Tibial nerve (tissue), 4 donors: ENCODE measurements at regions not wholly inside any gene's neighbourhood (a gene's known extent, or its start where the extent isn't known, plus 50 kb on each side); places are given as distances from the start of the nearest gene placed in this dataset.

Experiments used
- DNase-seq, 2 donors: peaks; one replicate each; pipeline ENCODE4 v3.0.0-alpha.2; 2019; ENCODE audit warnings: low spot score in 2 of 2
- H3K27ac ChIP-seq, 4 donors: fragments of 200-600 bp; sonication (generic) in 3 of 4; one replicate each; pipeline ENCODE4 v1.5.1; 2017 to 2019; ENCODE audit warnings: mild to moderate bottlenecking in 1 of 4
- H3K27me3 ChIP-seq, 2 donors: fragments of 200-600 bp; sonication (generic) in 1 of 2; one replicate each; pipeline versions ENCODE4 v1.5.1 to v1.6.0; 2017 to 2019
- H3K36me3 ChIP-seq, 3 donors: fragments of 200-600 bp; sonication (generic); one replicate each; pipeline ENCODE4 v1.5.1; 2018 to 2019
- H3K4me1 ChIP-seq, 4 donors: fragments of 200-600 bp; sonication (generic) in 3 of 4; one replicate each; pipeline ENCODE4 v1.5.1; 2017 to 2019
- H3K4me3 ChIP-seq, 4 donors: fragments of 200-600 bp; sonication (generic) in 3 of 4; one replicate each; pipeline ENCODE4 v1.5.1; 2017 to 2019; ENCODE audit warnings: mild to moderate bottlenecking in 1 of 4, moderate library complexity in 1 of 4
- H3K9me3 ChIP-seq, 4 donors: fragments of 200-600 bp; sonication (generic) in 3 of 4; one replicate each; pipeline ENCODE4 v1.5.1; 2017 to 2019
- CTCF ChIP-seq, 5 experiments: fragments of 200-600 bp in 3 of 5; fragments of 450-650 bp in 2 of 5; sonication (generic) in 3 of 5; IDR thresholded peaks; one replicate each; pipeline ENCODE4 v1.5.1; 2016 to 2019; ENCODE audit warnings: antibody characterized with exemption in 5 of 5, mild to moderate bottlenecking in 3 of 5, moderate library complexity in 2 of 5
- EP300 ChIP-seq, 2 donors: sonication (generic); formaldehyde crosslinking; IDR thresholded peaks; one replicate each; pipeline ENCODE4 v1.6.1; 2017; ENCODE audit warnings: antibody characterized with exemption in 2 of 2, mild to moderate bottlenecking in 1 of 2
- POLR2A ChIP-seq, 2 donors: fragments of 450-650 bp; IDR thresholded peaks; one replicate each; pipeline ENCODE4 v1.6.1; 2017; ENCODE audit warnings: antibody characterized with exemption in 2 of 2, mild to moderate bottlenecking in 2 of 2, moderate library complexity in 2 of 2
- WGBS, 2 donors: methylation state at CpG; one replicate each; pipeline ENCODE4 v1.1.5; 2018; 5-methylcytosine and 5-hydroxymethylcytosine counted together

- H3K9me3 ChIP-seq = peaks cover 0 to 3% (median 0%) of the 10 kb centered on the region in 4 donors
- no peaks in the 10 kb centered on the region for H3K27me3 ChIP-seq
- no peak overlapping the region for H3K27ac ChIP-seq
- no peak for DNase-seq
- H3K4me3 ChIP-seq = no peak overlapping the region
- no peaks in the 10 kb centered on the region for H3K4me1 ChIP-seq
- 54 to 68% methylated on average over 1 of the region's 1 CpG for WGBS, 2 donors
- TF ChIP-seq EP300 (IDR thresholded peaks at IDR 0.05) (no peak), CTCF (IDR thresholded peaks at IDR 0.05) (no peak), POLR2A (IDR thresholded peaks at IDR 0.05) (no peak)
- no peaks in the 10 kb centered on the region for H3K36me3 ChIP-seq
Observed at GRCh38 chr4:96342196-96342595, 502.3 kb downstream of the PDHA2 start.

- H3K27me3 ChIP-seq = no peaks in the 10 kb centered on the region
- no peaks in the 10 kb centered on the region for H3K36me3 ChIP-seq
- no peak overlapping the region for H3K27ac ChIP-seq
- H3K9me3 ChIP-seq = peaks cover 0 to 3% (median 0%) of the 10 kb centered on the region in 4 donors
- no peak overlapping the region for H3K4me3 ChIP-seq
- no peak for DNase-seq
- WGBS, 2 donors = 55 to 58% methylated on average over 2 of the region's 2 CpGs
- H3K4me1 ChIP-seq = no peaks in the 10 kb centered on the region
- TF ChIP-seq EP300 (IDR thresholded peaks at IDR 0.05) = no peak
- no peak for TF ChIP-seq POLR2A (IDR thresholded peaks at IDR 0.05)
- no peak for TF ChIP-seq CTCF (IDR thresholded peaks at IDR 0.05)
Observed at GRCh38 chr4:96342790-96343455, 503.0 kb downstream of the PDHA2 start.

DNA sequence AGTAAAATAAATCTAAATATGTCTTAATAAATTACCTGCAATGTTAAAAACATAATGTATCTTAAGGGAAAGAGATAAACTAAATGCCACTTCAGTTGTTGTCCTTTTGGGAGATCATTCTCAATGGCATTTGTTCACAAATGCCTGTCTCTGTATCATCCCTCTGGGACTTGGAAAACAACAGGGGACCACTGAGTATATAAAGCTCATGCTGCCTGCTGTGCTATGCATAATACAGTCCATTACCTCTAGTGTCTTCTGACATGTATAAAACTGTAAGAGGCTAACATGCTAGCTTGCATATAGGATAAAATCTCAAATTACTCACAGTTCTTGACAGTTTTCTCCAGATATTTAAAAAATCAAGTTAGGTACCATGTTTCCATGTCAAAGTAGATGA, 503.9 kb downstream of the PDHA2 start:
- H3K27ac ChIP-seq = no peak overlapping the region
- H3K9me3 ChIP-seq = no peaks in the 10 kb centered on the region
- no peaks in the 10 kb centered on the region for H3K36me3 ChIP-seq
- no peak for TF ChIP-seq POLR2A (IDR thresholded peaks at IDR 0.05)
- no peak for TF ChIP-seq EP300 (IDR thresholded peaks at IDR 0.05)
- H3K27me3 ChIP-seq = no peaks in the 10 kb centered on the region
- no peak overlapping the region for H3K4me3 ChIP-seq
- DNase-seq = no peak
- H3K4me1 ChIP-seq = no peaks in the 10 kb centered on the region

DNA sequence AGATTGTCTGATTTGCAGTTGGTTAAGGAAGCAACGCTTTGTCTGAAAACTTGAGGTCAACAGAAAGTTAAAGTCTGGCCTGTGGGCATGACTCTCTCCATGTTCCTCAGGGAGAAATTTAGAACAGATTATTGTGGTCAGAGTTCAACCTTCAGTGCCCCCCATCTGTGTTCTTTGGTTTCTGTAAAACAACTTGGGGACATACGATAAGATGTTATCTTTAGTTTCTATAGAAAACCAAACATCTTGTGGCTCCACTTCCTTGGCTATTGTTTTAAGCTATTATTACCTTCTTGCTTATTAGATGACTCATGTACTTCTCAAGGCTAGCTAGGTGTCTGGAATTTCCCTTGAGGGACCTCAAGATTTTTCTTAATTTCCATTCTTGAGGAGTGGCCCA, 507.7 kb downstream of the PDHA2 start:
- DNase-seq = no peak

DNA sequence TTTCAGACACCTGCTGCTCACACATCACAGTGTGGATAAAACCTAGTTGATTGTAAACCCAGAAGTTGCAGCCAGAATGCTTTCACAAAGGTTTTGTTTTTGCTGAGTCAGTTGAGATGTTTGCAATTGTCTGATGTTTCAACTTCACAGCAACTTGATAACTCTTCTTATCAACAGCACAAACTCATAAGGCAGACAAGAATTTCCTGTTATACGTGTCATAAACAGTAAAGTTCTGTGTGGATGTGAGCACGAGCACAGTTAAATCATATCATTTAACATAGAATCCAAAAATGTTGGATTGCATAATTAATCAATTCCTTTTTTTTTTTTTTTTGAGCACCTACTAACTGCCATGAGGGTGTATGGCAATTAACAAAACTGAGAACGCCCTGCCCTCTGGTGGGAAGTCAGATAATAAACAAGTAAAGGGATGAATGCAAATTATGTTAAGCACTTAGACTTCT, 512.2 kb downstream of the PDHA2 start:
- no peaks in the 10 kb centered on the region for H3K27me3 ChIP-seq
- no peaks in the 10 kb centered on the region for H3K36me3 ChIP-seq
- no peak overlapping the region for H3K27ac ChIP-seq
- no peaks in the 10 kb centered on the region for H3K9me3 ChIP-seq
- TF ChIP-seq CTCF (IDR thresholded peaks at IDR 0.05) (no peak), EP300 (IDR thresholded peaks at IDR 0.05) (no peak), POLR2A (IDR thresholded peaks at IDR 0.05) (no peak)
- 62 to 70% methylated on average over 3 of the region's 3 CpGs for WGBS, 2 donors
- DNase-seq = no peak
- H3K4me1 ChIP-seq = peaks cover 0 to 9% (median 0%) of the 10 kb centered on the region in 4 donors
- H3K4me3 ChIP-seq = no peak overlapping the region

More for the DNA sequence above, 507.7 kb downstream of the PDHA2 start:
- Histone ChIP-seq H3K27ac (no peak overlapping the region), H3K9me3 (no peaks in the 10 kb centered on the region), H3K27me3 (no peaks in the 10 kb centered on the region), H3K4me3 (no peak overlapping the region), H3K36me3 (no peaks in the 10 kb centered on the region), H3K4me1 (no peaks in the 10 kb centered on the region)
- WGBS, 2 donors = 60 to 75% methylated on average over 2 of the region's 2 CpGs
- TF ChIP-seq CTCF (IDR thresholded peaks at IDR 0.05) (no peak), POLR2A (IDR thresholded peaks at IDR 0.05) (no peak), EP300 (IDR thresholded peaks at IDR 0.05) (no peak)
